Tibial artery (tissue), 4 donors: ENCODE measurements at regions not wholly inside any gene's neighbourhood (a gene's known extent, or its start where the extent isn't known, plus 50 kb on each side); places are given as distances from the start of the nearest gene placed in this dataset.

Experiments
- DNase-seq, 2 donors: peaks; one replicate each; pipeline ENCODE4 v3.0.0-alpha.2; 2019
- H3K27ac ChIP-seq, 2 donors: fragments of 200-600 bp; sonication (generic) in 1 of 2; 1 replicate in 1 of 2; 2 replicates in 1 of 2; pipeline ENCODE4 v1.5.1; 2018 to 2019; ENCODE audit warnings: mild to moderate bottlenecking in 1 of 2
- H3K27me3 ChIP-seq, 2 donors: fragments of 200-600 bp; sonication (generic) in 1 of 2; one replicate each; pipeline versions ENCODE4 v1.5.1 to v1.6.0; 2016 to 2019
- H3K36me3 ChIP-seq, 3 donors: fragments of 200-600 bp; sonication (generic) in 2 of 3; one replicate each; pipeline ENCODE4 v1.5.1; 2016 to 2019; ENCODE audit warnings: mild to moderate bottlenecking in 2 of 3
- H3K4me1 ChIP-seq, 4 donors: fragments of 200-600 bp; sonication (generic) in 2 of 4; 1 replicate in 3 of 4; 2 replicates in 1 of 4; pipeline ENCODE4 v1.5.1; 2016 to 2019
- H3K4me3 ChIP-seq, 2 donors: fragments of 200-600 bp; sonication (generic) in 1 of 2; 1 replicate in 1 of 2; 2 replicates in 1 of 2; pipeline ENCODE4 v1.5.1; 2018 to 2019; ENCODE audit warnings: mild to moderate bottlenecking in 2 of 2
- H3K9me3 ChIP-seq, 3 donors: fragments of 200-600 bp; sonication (generic) in 1 of 3; one replicate each; pipeline ENCODE4 v1.5.1; 2016 to 2019
- CTCF ChIP-seq, 2 experiments: fragments of 200-600 bp in 1 of 2; fragments of 450-650 bp in 1 of 2; IDR thresholded peaks; one replicate each; pipeline ENCODE4 v1.5.1; 2017 to 2019; ENCODE audit warnings: antibody characterized with exemption in 2 of 2, mild to moderate bottlenecking in 1 of 2, moderate library complexity in 1 of 2
- intact Hi-C: fragments of 100-400 bp; cut with DNase I; formaldehyde crosslinking; loops from one replicate; pipeline ENCODE4 v1.15.0; 2023; ENCODE audit warnings: low total_unique reads

- H3K36me3 ChIP-seq, result no peaks in the 10 kb centered on the region
- intact Hi-C loops, result no loop called here
- DNase-seq, result no peak
- H3K4me3 ChIP-seq, result no peak overlapping the region
- no peaks in the 10 kb centered on the region for H3K9me3 ChIP-seq
- no peaks in the 10 kb centered on the region for H3K4me1 ChIP-seq
- no peak overlapping the region for H3K27ac ChIP-seq
- no peak for TF ChIP-seq CTCF (IDR thresholded peaks at IDR 0.05)
- H3K27me3 ChIP-seq, result peaks cover 0 to 4% of the 10 kb centered on the region in 2 donors
Measured at GRCh38 chr18:75531851-75532459, 104.5 kb upstream of the SMIM21 start.

- H3K36me3 ChIP-seq, result no peaks in the 10 kb centered on the region
- intact Hi-C loops, result no loop called here
- no peak for TF ChIP-seq CTCF (IDR thresholded peaks at IDR 0.05)
- H3K4me3 ChIP-seq, result no peak overlapping the region
- H3K9me3 ChIP-seq, result no peaks in the 10 kb centered on the region
- H3K4me1 ChIP-seq, result no peaks in the 10 kb centered on the region
- H3K27ac ChIP-seq, result no peak overlapping the region
- H3K27me3 ChIP-seq, result peaks cover 0 to 4% of the 10 kb centered on the region in 2 donors
- DNase-seq, result no peak
Measured at GRCh38 chr18:75531212-75531850, 103.8 kb upstream of the SMIM21 start.

GRCh38 chr18:75530566-75531211, 103.2 kb upstream of the SMIM21 start:
- Histone ChIP-seq H3K9me3 (no peaks in the 10 kb centered on the region), H3K27me3 (peaks cover 0 to 8% of the 10 kb centered on the region in 2 donors), H3K36me3 (no peaks in the 10 kb centered on the region), H3K4me3 (no peak overlapping the region), H3K27ac (no peak overlapping the region), H3K4me1 (no peaks in the 10 kb centered on the region)
- no peak for DNase-seq
- intact Hi-C loops, result no loop called here
- TF ChIP-seq CTCF (IDR thresholded peaks at IDR 0.05), result no peak

GRCh38 chr18:75530118-75530517, 102.6 kb upstream of the SMIM21 start:
- H3K36me3 ChIP-seq, result no peaks in the 10 kb centered on the region
- no peaks in the 10 kb centered on the region for H3K9me3 ChIP-seq
- DNase-seq, result no peak
- no peak for TF ChIP-seq CTCF (IDR thresholded peaks at IDR 0.05)
- H3K4me3 ChIP-seq, result no peak overlapping the region
- H3K27me3 ChIP-seq, result peaks cover 0 to 8% of the 10 kb centered on the region in 2 donors
- H3K27ac ChIP-seq, result no peak overlapping the region
- intact Hi-C loops, result no loop called here
- H3K4me1 ChIP-seq, result no peaks in the 10 kb centered on the region

GRCh38 chr18:75529394-75529793, 101.9 kb upstream of the SMIM21 start:
- Histone ChIP-seq H3K9me3 (no peaks in the 10 kb centered on the region), H3K36me3 (no peaks in the 10 kb centered on the region), H3K4me3 (no peak overlapping the region), H3K27ac (no peak overlapping the region), H3K27me3 (peaks cover 0 to 8% of the 10 kb centered on the region in 2 donors), H3K4me1 (no peaks in the 10 kb centered on the region)
- intact Hi-C loops, result no loop called here
- DNase-seq, result no peak
- TF ChIP-seq CTCF (IDR thresholded peaks at IDR 0.05), result no peak
